Inflammatory macrophage (primary cell): ENCODE measurements at regions not wholly inside any gene's neighbourhood (a gene's known extent, or its start where the extent isn't known, plus 50 kb on each side); places are given as distances from the start of the nearest gene placed in this dataset.

Experiments used
- DNase-seq, 2 donors: peaks; one replicate each; pipeline ENCODE4 v3.0.0-alpha.2; 2020 to 2022

DNA sequence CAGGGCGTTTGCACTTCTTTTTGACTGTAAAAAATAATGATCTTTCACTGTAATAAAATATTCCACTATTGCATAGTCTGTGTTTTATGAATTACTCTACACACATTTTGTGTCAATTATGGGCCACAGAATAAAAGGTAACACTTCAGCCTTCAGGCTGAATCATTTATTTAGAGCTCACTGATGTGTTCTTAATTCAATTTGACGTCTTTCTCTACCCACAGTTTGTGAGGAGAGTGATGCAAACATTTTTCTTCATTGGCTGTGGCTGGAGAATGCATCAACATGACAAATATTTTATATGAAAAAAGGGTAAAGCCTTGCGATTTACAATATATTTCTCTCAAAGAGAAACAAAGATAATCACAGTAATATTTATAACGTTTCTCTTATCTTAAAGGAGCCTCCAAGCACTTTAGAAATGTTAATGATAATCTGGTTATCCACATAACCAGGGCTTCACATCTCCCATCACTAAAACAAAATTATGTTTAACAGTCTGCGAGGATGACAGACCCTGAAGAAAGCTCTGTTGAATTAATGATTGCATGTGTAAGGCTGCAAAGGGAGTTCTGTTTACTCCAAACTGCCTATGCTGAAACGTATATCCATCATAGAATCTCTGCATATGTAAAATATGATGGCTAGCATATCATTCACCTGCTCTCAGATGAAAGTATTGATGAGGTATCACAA, 951.3 kb downstream of the ZPLD1 start:
- DNase-seq, result no peak

DNA sequence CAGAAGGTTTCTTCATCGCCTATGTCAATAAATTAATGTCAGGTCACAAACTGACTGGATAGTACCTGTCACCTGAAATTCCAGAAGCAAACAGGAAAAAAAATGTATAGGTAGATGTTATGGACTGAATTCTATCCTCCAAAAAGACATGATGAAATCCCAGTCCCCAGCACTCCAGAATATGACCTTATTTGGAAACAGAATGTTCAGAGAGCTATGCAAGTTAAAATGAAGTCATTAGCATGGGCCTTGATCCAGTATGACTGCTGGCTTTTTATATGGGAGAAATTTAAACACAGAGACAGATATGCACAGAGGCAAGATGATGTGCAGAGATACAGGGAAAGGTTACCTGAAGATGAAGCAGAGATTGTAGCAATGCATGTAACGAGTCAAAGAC, 953.4 kb downstream of the ZPLD1 start:
- DNase-seq, result no peak

DNA sequence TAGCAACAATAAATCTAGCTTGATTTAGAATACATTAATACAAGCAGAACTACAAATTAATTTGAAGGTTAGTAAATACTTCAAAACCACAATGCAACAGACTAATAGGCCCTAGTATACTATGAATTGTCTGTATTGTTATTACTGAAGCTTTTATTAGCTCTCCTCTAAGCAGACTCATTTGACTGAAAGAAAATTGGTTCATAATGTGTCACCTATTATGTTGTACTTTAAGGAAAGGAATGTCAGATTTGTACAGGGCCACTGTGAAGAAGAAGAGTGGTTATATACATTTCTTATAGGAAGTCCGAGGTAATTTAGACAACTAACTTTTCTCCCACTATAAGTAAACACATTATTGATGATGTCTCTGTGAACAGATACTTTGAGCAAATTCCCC, 954.5 kb downstream of the ZPLD1 start:
- no peak for DNase-seq

DNA sequence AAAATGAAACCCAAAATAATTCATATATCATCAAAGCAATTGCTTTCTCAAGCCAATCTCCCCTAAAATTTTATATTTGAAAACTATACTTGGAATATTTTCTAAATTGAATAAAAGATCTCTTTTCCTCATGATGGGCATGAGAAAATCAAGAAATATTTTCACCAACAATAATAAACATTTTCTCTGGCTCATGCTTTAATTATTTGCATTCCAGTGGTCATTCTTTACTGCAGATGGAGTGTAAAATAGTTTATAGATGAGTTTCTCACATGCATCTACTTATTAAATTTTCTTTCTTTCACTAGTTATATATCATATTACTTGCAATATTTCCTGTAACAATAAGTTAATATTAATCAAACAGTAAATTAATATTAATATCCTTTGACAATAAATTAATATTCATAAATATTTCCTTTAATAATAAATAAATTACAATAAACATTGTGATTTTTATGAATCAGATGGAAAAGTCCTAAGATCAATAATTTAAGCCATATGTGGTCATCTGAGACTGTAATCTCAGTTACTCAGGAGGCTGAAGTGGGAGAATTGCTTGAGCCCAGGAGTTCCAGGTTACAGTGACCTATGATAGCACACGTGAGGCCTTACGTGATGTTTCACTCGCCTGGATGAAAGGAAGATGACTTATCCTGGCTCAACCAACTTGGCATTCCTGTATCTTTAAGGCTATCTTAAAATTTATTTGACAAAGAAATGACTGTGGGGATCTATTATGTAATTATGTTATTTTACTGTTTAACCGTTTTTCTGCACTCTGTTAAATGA, 958.8 kb downstream of the ZPLD1 start:
- DNase-seq, result no peak

DNA sequence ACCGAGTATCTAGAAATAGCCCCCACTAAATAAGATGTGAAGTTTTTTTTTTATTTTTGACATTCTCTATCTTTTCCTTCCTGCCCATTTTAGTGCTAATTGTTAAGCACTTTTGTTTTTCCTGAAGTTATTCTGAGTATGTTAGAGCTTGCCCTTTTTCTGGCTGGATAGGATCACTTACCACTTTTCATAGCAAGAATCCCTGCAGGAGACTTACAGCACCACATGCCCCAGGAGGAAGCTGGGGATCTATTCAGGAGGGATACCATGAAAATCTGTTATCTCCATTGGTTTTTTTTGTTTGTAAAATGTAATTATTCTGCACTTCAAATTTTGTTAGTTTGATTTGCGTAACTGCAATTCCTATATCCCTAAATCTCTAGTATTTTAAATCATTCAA, 968.4 kb downstream of the ZPLD1 start:
- no peak for DNase-seq

DNA sequence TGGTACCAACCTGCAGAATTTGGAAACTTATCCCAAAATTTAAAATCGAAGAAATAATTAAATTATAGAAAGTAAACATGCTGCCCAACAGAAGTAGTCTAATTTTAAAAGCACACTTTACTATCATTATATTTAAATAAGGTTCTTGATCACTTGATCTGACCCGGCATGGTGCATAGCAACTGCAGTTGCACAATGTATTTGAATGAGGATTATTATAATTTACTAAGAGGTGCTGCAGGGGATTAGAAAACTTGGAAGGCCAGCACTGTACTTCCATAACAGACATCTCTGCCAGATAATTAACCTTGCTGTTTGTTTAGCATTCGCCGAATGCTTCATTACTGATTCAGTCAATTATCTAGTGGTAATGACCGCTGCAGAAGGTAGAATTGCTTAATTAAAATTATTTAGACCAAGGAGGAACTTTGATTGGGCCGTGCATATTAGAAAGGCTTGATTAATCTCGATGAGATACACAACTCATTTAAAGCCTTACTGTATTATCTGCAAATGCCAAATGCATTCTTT, 971.6 kb downstream of the ZPLD1 start:
- no peak for DNase-seq

DNA sequence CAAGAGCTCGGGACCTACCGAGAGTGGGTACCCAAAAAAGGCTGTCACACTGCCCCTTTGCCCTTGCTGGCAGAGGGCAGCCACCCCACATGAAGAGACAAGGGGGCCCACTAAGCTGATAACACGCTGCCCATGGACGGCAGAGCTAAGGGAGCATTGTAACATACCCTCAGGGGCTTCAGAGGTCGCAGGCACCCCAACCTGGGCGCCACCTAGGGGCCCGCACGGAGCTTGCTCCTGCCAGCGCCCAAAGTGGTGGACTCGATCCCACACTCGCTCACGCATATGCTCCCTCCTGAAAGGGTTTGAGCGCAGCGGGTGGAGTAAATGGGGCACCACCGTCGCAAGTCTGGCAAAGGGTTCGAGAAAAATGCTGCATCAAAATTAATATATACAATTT, 975.4 kb downstream of the ZPLD1 start:
- DNase-seq, result no peak

DNA sequence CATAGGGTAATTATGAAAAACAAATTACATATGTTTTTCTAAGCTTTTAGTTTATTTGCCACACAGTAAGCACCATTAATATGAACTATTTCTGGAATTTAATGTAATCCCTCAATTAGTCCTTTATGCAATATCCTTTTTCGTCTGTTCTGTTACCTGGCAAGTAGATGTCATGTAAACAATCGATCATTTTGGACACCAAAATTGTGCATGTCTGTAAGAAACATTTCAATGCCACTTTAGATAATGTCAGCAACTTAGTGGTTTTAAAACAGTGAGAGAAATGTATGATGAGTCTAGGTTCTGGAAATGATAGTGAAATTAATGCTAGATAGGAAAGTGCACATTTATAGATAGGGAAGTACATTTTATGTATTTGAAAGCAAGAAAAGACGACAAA, 986.6 kb downstream of the ZPLD1 start:
- no peak for DNase-seq

DNA sequence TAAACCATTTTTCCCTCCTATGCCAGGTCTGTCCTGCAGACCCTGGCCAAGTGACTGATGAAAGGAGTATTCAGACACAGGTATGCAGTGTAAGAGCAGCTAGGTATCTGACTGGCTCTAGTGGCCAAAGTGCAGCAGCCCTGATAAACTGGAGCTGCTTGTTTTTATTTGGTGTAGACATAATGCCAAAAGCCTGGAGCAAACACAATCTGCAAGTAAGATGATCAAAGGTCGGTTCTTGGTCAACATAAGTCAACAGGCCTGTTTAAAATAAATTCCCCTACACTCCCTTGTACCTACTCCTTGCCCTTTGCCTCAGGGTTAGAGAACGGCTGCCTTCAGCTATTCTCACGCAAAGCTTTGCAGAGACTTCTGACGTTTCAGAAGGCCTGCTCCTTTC, 1003.1 kb downstream of the ZPLD1 start:
- no peak for DNase-seq

DNA sequence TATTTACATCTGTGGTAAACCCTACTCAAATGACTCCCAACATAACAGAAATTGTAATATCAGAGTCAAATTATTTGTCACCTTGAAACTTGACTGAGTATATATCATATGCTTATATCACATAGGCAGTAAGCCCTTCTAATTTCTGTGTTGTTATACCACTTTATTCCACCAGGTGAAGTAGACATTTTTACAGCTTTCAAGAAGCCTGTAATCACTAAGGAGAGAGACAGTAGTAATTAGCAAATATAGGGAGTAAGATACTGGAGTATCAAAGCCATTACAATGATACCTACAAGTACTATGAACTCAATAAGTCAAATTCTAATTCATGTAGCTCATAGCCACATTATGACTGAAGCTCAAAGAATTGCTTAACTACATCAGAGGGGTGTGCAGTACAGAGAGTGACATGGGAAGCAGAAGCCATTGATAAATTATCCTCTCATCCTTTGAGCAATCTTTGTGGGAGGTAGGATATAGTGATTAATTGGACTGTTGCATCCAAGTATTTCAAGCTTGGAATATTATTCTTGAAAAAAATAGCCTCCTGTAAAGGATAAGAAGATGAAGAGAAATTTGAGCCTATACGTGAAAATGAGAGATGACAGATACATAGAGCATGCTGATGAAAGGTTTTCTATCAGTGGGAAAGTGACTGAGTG, 1005.9 kb downstream of the ZPLD1 start:
- no peak for DNase-seq

DNA sequence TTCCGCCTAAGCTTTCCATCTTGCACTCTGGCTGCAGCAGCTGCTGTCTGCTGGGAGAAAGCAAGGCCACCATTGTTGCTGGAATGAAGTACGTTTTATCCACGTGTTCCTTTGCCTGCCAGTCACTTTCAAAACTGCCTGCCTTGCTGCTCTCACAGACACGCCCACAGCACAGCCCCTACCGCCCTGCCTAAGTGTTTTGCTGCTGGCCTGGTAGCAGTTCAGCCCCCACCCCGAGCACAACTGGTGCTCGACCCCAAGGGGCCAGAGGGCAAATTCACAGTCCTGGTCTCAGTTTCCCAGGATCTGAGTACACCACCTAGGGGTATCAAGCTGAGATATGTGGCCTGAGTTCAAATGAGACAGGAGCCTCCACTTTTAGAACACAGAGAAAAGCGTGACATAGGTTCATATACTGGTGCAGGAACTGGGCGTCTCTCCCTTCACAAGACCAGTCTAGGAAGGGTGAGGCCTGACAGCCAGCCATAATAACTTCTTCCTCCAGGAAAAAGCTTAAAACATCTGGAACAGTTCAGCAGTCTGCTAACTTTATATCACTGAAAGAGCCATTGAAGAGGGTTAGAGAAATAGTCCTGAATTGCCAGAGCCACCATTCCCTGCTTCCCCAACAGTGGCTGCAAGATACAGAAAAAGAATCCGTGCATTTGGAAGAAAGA, 1012.3 kb downstream of the ZPLD1 start:
- DNase-seq, result no peak

DNA sequence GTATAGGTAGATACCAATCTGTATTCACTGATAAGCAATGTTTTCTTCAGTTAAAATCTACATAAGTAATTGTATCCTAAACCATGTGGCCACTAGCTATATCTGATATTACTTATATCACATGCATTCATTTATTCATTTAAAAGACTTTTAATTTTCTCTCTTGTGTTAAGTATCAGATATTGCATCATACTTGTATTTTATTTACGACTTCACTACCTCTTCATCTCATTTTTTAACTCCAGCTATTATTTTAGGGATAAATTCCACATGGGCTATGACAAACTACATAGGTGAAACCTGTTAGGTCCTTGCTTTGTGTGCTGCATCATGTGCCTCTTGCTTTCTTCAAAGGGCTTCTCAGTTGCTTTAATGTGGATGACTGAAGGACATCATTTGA, 1018.3 kb downstream of the ZPLD1 start:
- no peak for DNase-seq

DNA sequence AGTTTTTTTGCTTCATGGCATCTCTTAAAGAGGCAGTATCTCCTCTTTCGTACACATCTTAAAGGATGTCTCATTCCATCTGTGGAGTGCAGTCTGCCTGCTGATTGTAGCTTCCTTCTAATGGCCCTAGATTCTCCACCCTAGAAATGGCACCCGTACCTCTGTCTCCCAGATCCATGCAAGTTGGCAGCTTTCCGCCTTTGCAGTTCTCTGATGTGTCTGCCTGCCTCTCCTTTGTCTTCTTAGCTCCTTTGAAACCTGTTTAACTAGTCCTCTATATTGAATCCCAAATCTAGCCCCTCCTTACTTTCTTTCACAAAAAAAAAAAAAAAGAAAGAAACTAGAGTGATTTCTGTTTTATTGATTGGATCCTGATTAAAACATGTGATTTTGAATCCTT, 1025.0 kb downstream of the ZPLD1 start:
- no peak for DNase-seq

DNA sequence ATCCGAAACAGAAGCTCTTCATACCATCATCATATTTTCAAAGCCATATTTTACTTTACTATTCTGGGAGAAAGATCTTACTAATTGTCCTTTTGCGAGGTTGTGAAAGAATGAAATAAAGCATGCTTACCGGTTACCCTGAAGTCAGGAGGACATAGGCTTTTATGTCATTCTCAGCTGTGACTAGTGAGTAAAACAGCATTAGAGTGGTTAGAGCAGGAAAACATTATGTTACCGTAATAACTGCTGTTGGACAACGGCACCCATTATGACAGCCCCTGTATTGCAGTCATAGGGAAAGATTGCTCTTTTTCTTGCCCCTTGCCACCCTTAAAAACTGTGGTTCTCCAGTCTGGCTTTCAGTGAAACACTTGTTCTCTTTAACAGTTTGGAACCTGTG, 1035.7 kb downstream of the ZPLD1 start:
- no peak for DNase-seq

DNA sequence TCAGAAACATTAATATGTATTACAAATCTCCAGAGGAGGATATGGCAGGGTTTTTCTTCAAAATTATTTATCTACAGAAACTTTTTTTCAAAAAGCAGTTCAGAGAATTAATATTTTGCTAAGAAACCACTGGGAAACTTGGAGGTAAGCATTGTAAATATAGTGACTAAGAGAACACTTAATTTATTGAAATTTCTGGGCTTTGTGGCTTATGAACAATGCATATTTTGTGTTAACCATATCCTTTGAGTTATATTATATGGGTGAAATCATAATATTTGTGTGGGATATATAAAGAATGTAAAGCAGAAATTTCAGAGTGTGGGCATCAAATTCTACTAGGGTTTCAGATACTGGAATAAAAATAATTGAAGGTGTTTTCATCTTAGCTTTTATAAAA, 1059.2 kb downstream of the ZPLD1 start:
- DNase-seq, result no peak

DNA sequence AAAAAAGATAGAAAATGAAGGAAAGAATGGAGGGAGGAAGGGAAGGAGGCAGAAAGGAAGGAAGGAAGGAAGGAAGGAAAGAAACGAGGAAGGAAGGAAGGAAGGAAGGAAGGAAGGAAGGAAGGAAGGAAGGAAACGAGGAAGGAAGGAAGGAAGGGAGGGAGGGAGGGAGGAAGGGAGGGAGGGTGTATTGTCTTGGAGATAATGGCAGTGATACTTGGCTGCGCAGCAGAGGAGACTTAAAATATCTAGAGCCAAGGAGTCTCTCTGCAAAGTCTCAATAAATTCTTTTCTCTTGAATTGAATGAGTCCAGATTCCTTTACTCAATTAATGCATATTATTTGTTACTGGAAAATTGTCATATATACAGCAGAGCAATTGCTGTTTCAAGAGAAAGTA, 1059.7 kb downstream of the ZPLD1 start:
- no peak for DNase-seq

DNA sequence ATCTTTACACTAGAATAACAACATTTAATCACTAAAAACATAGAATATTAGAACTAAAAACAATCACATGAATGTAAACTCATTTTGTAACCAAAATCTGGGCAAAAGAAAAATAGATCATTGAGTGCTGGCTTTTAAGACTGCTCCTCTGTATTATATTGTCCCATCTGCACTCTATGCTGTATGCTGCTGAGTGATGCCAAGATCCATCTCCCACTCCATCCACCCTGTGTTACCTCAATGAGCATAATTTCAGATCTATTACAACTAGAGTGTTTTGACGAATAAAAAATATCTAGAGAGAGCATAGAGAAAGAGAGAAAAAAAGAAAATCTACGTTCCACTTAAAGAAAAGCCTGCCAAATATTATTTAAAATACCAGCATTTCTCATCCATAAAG, 1060.4 kb downstream of the ZPLD1 start:
- no peak for DNase-seq

DNA sequence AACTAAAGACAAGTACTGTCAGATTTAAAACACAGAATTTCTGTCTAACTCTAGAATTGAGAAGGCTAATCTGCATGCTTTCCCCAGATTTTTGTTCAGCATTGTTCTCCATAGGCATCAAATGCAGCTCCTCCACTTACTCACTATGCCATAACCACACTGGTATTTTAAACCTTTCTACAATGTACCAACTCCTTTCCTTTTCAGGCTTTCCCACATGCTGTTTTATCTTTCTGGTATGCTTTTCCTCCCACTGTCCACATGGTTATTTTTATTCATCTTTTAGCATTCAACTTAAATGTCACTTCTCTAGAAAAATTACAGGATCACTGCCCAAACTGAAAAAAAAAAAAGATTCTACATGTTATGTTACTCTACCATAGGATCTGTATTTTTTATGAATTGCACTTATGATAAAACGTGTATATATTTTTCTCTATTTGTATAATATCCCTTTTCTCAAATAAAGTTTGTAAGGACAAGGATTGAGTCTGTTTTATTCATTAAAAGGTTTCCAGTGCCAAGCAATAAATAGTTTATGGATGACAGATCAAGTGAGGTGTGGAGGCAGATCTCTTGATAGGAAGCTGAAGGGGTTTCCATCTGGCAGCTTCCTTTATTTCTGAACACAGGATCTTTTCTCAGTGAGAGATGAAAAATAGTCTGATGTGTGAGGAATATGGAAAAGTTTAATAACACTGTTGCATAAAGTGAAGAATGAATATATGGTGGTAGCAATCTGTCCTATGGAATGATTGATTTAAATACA, 1064.5 kb downstream of the ZPLD1 start:
- no peak for DNase-seq

DNA sequence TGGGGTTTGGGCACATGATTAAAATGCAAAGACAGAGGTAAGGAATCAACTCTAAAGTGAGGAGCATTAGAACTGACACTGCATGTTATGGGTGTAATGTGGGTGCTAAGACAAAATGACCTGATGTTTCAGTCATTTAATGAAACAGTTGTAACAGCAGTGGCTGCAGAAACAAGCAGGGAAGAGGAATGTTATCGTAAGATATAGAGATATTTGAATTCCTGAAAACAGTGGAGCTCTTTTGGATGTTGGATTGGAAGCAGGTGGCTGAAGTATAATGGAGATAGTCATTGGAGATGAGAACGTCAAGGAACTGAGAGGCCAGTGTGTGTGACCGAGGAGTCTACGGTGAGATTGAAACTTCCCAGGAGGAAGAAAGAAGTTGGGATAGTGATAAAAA, 1065.2 kb downstream of the ZPLD1 start:
- DNase-seq, result no peak

DNA sequence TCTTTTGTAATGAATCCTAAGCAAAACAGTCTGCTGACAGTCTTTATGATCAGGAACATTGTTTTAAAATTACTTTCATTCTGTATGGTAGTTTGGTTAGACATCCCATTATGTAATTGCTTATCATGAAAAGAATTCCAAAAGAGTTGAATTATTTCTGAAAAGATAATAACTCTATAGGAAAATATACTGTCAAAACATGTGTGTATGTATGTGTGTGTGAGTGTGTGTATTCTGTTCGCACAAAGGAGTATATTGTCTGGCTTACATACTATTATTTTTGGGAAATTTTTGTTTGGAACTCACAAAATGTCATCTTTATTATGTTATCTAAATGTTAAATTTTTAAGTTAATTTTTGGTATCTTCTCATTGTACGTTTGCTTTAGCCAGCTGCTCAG, 1075.9 kb downstream of the ZPLD1 start:
- DNase-seq, result no peak

DNA sequence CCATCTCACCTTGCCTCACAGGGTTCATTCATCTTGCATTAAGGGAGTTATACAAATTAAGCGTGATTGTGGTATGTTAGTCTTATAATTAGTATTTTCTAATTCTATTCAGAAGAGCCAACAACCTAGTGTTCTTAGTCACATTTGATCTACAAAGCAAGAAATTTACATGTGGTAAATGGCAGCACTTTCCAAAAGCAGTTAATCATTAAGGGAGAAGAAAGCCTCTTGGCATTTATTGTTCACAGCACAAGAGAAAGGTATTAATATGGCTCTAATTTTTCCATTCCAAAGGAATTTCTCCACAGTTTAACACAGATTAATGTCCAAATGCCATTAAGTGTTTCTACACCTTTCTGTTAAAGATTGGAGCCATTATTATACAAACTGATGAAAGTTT, 1077.1 kb downstream of the ZPLD1 start:
- no peak for DNase-seq

DNA sequence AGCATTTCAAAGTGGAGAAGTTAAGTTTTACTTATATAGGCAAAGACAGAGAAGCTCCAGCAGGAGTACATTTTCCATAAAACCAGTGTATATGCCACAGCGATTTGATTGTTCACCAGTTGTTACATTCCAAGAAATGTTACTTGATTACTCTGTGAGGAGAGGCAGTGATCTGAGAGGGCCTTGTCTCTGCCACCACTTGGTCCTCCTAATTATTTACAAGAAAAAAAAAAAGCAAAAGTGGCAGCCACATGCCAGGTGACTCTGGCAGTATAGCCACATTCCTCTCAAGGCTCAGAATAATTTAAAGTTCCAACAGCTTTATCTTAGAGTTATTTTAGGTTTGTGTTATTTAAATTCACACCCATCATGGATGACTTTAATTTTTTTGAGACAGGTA, 1077.8 kb downstream of the ZPLD1 start:
- no peak for DNase-seq
